Neural progenitor cell (in vitro differentiated cells): ENCODE measurements at regions not wholly inside any gene's neighbourhood (a gene's known extent, or its start where the extent isn't known, plus 50 kb on each side); places are given as distances from the start of the nearest gene placed in this dataset.
"Not testable (repeated sequence)": the region's sequence is repeated elsewhere in the genome, so short reads cannot be mapped to it uniquely, and the experiment has no call there.

Experiments used
- DNase-seq: peaks from one replicate; pipeline ENCODE4 v3.0.0-alpha.2; 2016; ENCODE audit warnings: low spot score
- H2AFZ ChIP-seq: fragments of 200-600 bp; sonication (generic); replicated peaks from 2 replicates; pipeline ENCODE4 v1.6.1; 2016; ENCODE audit warnings: antibody characterized with exemption
- H3F3A ChIP-seq: fragments of 200-600 bp; sonication (generic); 2 replicates; pipeline ENCODE4 v1.6.1; 2016; ENCODE audit warnings: antibody characterized with exemption, low read depth
- H3K27ac ChIP-seq: fragments of 200-600 bp; sonication (generic); 2 replicates; pipeline ENCODE4 v1.5.1; 2016; ENCODE audit warnings: mild to moderate bottlenecking
- H3K27me3 ChIP-seq: fragments of 200-600 bp; sonication (generic); 2 replicates; pipeline ENCODE4 v1.6.1; 2016; ENCODE audit warnings: mild to moderate bottlenecking, moderate library complexity
- H3K36me3 ChIP-seq: fragments of 200-600 bp; sonication (generic); 2 replicates; pipeline ENCODE4 v1.5.1; 2016
- H3K4me1 ChIP-seq: fragments of 200-600 bp; sonication (generic); 2 replicates; pipeline ENCODE4 v1.6.1; 2016; ENCODE audit warnings: mixed run types
- H3K4me2 ChIP-seq: fragments of 200-600 bp; sonication (generic); 2 replicates; pipeline ENCODE4 v1.6.1; 2016
- H3K4me3 ChIP-seq: fragments of 200-600 bp; sonication (generic); 2 replicates; pipeline ENCODE4 v1.5.1; 2016
- H3K79me2 ChIP-seq: fragments of 200-600 bp; sonication (generic); 2 replicates; pipeline ENCODE4 v1.6.1; 2016; ENCODE audit warnings: low read depth
- H3K9ac ChIP-seq: fragments of 200-600 bp; sonication (generic); 2 replicates; pipeline ENCODE4 v1.6.1; 2016
- H3K9me3 ChIP-seq: fragments of 200-600 bp; sonication (generic); 2 replicates; pipeline ENCODE4 v1.5.1; 2016; ENCODE audit warnings: low read depth
- H4K20me1 ChIP-seq: fragments of 200-600 bp; sonication (generic); 2 replicates; pipeline ENCODE4 v1.6.1; 2016; ENCODE audit warnings: low read depth
- H3K27ac Mint-ChIP-seq: 3 replicates; pipeline ENCODE4 v1.8.0; 2021; ENCODE audit warnings: mixed read lengths
- H3K27me3 Mint-ChIP-seq: 2 replicates; pipeline ENCODE4 v1.8.0; 2022; ENCODE audit warnings: low read depth, mild to moderate bottlenecking, inconsistent platforms, moderate library complexity, mixed read lengths; ENCODE audit not compliant: insufficient read depth
- H3K36me3 Mint-ChIP-seq: 3 replicates; pipeline ENCODE4 v1.8.0; 2021; ENCODE audit warnings: mixed read lengths
- H3K4me1 Mint-ChIP-seq: 3 replicates; pipeline ENCODE4 v1.8.0; 2021; ENCODE audit warnings: mixed read lengths
- H3K4me3 Mint-ChIP-seq: 3 replicates; pipeline ENCODE4 v1.8.0; 2021; ENCODE audit warnings: mild to moderate bottlenecking, moderate library complexity, mixed read lengths
- H3K9me3 Mint-ChIP-seq: 3 replicates; pipeline ENCODE4 v1.8.0; 2020; ENCODE audit warnings: mixed read lengths
- CTCF ChIP-seq: fragments of 200-600 bp; sonication (generic); IDR thresholded peaks from 2 replicates; pipeline ENCODE4 v1.5.1; 2017; ENCODE audit warnings: antibody characterized with exemption, mild to moderate bottlenecking

GRCh38 chr2:87466591-87467120 lies 281.2 kb upstream of the PLGLB2 start:
- H3K27me3 Mint-ChIP-seq, H3K79me2 ChIP-seq, H3K36me3 Mint-ChIP-seq, H3K4me3 Mint-ChIP-seq, H3K4me1 ChIP-seq, H3K4me3 ChIP-seq, H3K9ac ChIP-seq, H3F3A ChIP-seq, H3K27me3 ChIP-seq, H3K4me1 Mint-ChIP-seq, H3K9me3 ChIP-seq, H3K36me3 ChIP-seq, H3K4me2 ChIP-seq, H3K9me3 Mint-ChIP-seq, H2AFZ ChIP-seq, H3K27ac ChIP-seq, H4K20me1 ChIP-seq, DNase-seq, H3K27ac Mint-ChIP-seq: not testable (repeated sequence)
- peak; percentile 27 for TF ChIP-seq CTCF

GRCh38 chr2:87468429-87468981 lies 279.4 kb upstream of the PLGLB2 start:
- not testable (repeated sequence) for H3K9me3 ChIP-seq, H3K4me1 Mint-ChIP-seq, H3K27ac ChIP-seq, H3K36me3 Mint-ChIP-seq, H3K36me3 ChIP-seq, H3K9ac ChIP-seq, H3K27me3 ChIP-seq, H3K79me2 ChIP-seq, H3K27ac Mint-ChIP-seq, H2AFZ ChIP-seq, H3F3A ChIP-seq, H3K4me2 ChIP-seq, H4K20me1 ChIP-seq, H3K27me3 Mint-ChIP-seq, H3K4me3 Mint-ChIP-seq, H3K4me3 ChIP-seq, DNase-seq, H3K9me3 Mint-ChIP-seq, H3K4me1 ChIP-seq

- not testable (repeated sequence) for H3K27ac ChIP-seq, H3K27me3 Mint-ChIP-seq
Observed at GRCh38 chr2:87469180-87470151, 278.4 kb upstream of the PLGLB2 start.

GRCh38 chr2:87470381-87471380 lies 277.2 kb upstream of the PLGLB2 start:
- H3K79me2 ChIP-seq, H4K20me1 ChIP-seq, H3K9ac ChIP-seq, H2AFZ ChIP-seq, H3K4me1 Mint-ChIP-seq, H3K27ac Mint-ChIP-seq, DNase-seq, H3K4me1 ChIP-seq, H3K9me3 Mint-ChIP-seq, H3K4me3 Mint-ChIP-seq, H3K9me3 ChIP-seq, H3K36me3 ChIP-seq, H3K4me3 ChIP-seq, H3K27me3 ChIP-seq, H3K36me3 Mint-ChIP-seq, H3F3A ChIP-seq, H3K27ac ChIP-seq, H3K27me3 Mint-ChIP-seq, H3K4me2 ChIP-seq: not testable (repeated sequence)

More at GRCh38 chr2:87469180-87470151, 278.4 kb upstream of the PLGLB2 start:
- not testable (repeated sequence) for H3F3A ChIP-seq, H3K4me3 Mint-ChIP-seq, H3K4me1 ChIP-seq, DNase-seq, H3K36me3 Mint-ChIP-seq, H3K9me3 Mint-ChIP-seq, H3K4me1 Mint-ChIP-seq, H3K79me2 ChIP-seq, H3K9me3 ChIP-seq, H3K36me3 ChIP-seq, H4K20me1 ChIP-seq, H3K9ac ChIP-seq, H3K27me3 ChIP-seq, H2AFZ ChIP-seq, H3K4me3 ChIP-seq, H3K27ac Mint-ChIP-seq, H3K4me2 ChIP-seq

- not testable (repeated sequence) for H3K4me3 Mint-ChIP-seq, H3K9me3 Mint-ChIP-seq, H3K27ac Mint-ChIP-seq
Observed at GRCh38 chr2:87471478-87471877, 276.4 kb upstream of the PLGLB2 start.

GRCh38 chr2:87476223-87476872 lies 271.5 kb upstream of the PLGLB2 start:
- not testable (repeated sequence) for H3K79me2 ChIP-seq, H4K20me1 ChIP-seq

More at GRCh38 chr2:87471478-87471877, 276.4 kb upstream of the PLGLB2 start:
- H3K27me3 Mint-ChIP-seq, H3K4me2 ChIP-seq, H3F3A ChIP-seq, H3K4me1 ChIP-seq, H4K20me1 ChIP-seq, H2AFZ ChIP-seq, H3K36me3 Mint-ChIP-seq, H3K27ac ChIP-seq, H3K9me3 ChIP-seq, DNase-seq, H3K9ac ChIP-seq, H3K4me3 ChIP-seq, H3K36me3 ChIP-seq, H3K27me3 ChIP-seq, H3K79me2 ChIP-seq, H3K4me1 Mint-ChIP-seq: not testable (repeated sequence)

More at GRCh38 chr2:87476223-87476872, 271.5 kb upstream of the PLGLB2 start:
- not testable (repeated sequence) for H3K36me3 Mint-ChIP-seq, H3K36me3 ChIP-seq, H3K27me3 Mint-ChIP-seq, H3K4me2 ChIP-seq, H3K4me1 ChIP-seq, H3K27ac ChIP-seq, H3K4me1 Mint-ChIP-seq, H3K9ac ChIP-seq, DNase-seq, H3K4me3 Mint-ChIP-seq, H2AFZ ChIP-seq, H3K9me3 ChIP-seq, H3K4me3 ChIP-seq, H3K27ac Mint-ChIP-seq, H3K27me3 ChIP-seq, H3K9me3 Mint-ChIP-seq, H3F3A ChIP-seq
